ENCODE measurements at regions not wholly inside any gene's neighbourhood (a gene's known extent, or its start where the extent isn't known, plus 50 kb on each side); places are given as distances from the start of the nearest gene placed in this dataset.
"Not testable (repeated sequence)": the region's sequence is repeated elsewhere in the genome, so short reads cannot be mapped to it uniquely, and the experiment has no call there.

- DNase-seq (ENCODE audit: low read depth), result no peak
Observed at GRCh38 chr13:22893777-22894176, 287.0 kb upstream of the SGCG start.

- no peak for DNase-seq (ENCODE audit: low read depth)
Observed at GRCh38 chr13:22897571-22898314, 283.0 kb upstream of the SGCG start.

- not testable (repeated sequence) for DNase-seq (ENCODE audit: low read depth)
Observed at GRCh38 chr13:22900416-22900951, 280.3 kb upstream of the SGCG start.

GRCh38 chr13:22903301-22903700 lies 277.5 kb upstream of the SGCG start:
- no peak for DNase-seq (ENCODE audit: low read depth)

GRCh38 chr13:22903925-22904324 lies 276.9 kb upstream of the SGCG start:
- no peak for DNase-seq (ENCODE audit: low read depth)

- no peak for DNase-seq (ENCODE audit: low read depth)
Observed at GRCh38 chr13:22915442-22916082, 265.2 kb upstream of the SGCG start.

- DNase-seq (ENCODE audit: low read depth), result not testable (repeated sequence)
Observed at GRCh38 chr13:22916276-22916675, 264.5 kb upstream of the SGCG start.

GRCh38 chr13:22925881-22926747 lies 254.7 kb upstream of the SGCG start:
- DNase-seq (ENCODE audit: low read depth), result no peak

GRCh38 chr13:22926748-22927400 lies 253.9 kb upstream of the SGCG start:
- no peak for DNase-seq (ENCODE audit: low read depth)

GRCh38 chr13:22927845-22928244 lies 252.9 kb upstream of the SGCG start:
- not testable (repeated sequence) for DNase-seq (ENCODE audit: low read depth)

- no peak for DNase-seq (ENCODE audit: low read depth)
Observed at GRCh38 chr13:22929381-22930126, 251.2 kb upstream of the SGCG start.

- DNase-seq (ENCODE audit: low read depth), result no peak
Observed at GRCh38 chr13:22931576-22931975, 249.2 kb upstream of the SGCG start.

GRCh38 chr13:22932632-22933412 lies 248.0 kb upstream of the SGCG start:
- not testable (repeated sequence) for DNase-seq (ENCODE audit: low read depth)

GRCh38 chr13:22933571-22934181 lies 247.1 kb upstream of the SGCG start:
- no peak for DNase-seq (ENCODE audit: low read depth)

- DNase-seq (ENCODE audit: low read depth), result no peak
Observed at GRCh38 chr13:22934744-22935523, 245.8 kb upstream of the SGCG start.

- DNase-seq (ENCODE audit: low read depth), result no peak
Observed at GRCh38 chr13:22936228-22936627, 244.6 kb upstream of the SGCG start.

GRCh38 chr13:22937241-22937640 lies 243.5 kb upstream of the SGCG start:
- DNase-seq (ENCODE audit: low read depth), result no peak

GRCh38 chr13:22937953-22938352 lies 242.8 kb upstream of the SGCG start:
- DNase-seq (ENCODE audit: low read depth), result no peak

- no peak for DNase-seq (ENCODE audit: low read depth)
Observed at GRCh38 chr13:22938576-22938975, 242.2 kb upstream of the SGCG start.
